NT2/D1 (cell line): ENCODE measurements at regions not wholly inside any gene's neighbourhood (a gene's known extent, or its start where the extent isn't known, plus 50 kb on each side); places are given as distances from the start of the nearest gene placed in this dataset.

Experiments used
- SUZ12 ChIP-seq: IDR thresholded peaks from 2 replicates; pipeline ENCODE4 v1.6.1; 2011; ENCODE audit not compliant: insufficient read length, insufficient read depth; ENCODE audit errors: extremely low read depth
- YY1 ChIP-seq: IDR thresholded peaks from 2 replicates; pipeline ENCODE4 v1.6.1; 2011; ENCODE audit not compliant: insufficient read length, insufficient read depth
- ZNF274 ChIP-seq: IDR thresholded peaks from 2 replicates; pipeline ENCODE4 v1.6.1; 2011; ENCODE audit warnings: mild to moderate bottlenecking, low read depth, low read length

DNA sequence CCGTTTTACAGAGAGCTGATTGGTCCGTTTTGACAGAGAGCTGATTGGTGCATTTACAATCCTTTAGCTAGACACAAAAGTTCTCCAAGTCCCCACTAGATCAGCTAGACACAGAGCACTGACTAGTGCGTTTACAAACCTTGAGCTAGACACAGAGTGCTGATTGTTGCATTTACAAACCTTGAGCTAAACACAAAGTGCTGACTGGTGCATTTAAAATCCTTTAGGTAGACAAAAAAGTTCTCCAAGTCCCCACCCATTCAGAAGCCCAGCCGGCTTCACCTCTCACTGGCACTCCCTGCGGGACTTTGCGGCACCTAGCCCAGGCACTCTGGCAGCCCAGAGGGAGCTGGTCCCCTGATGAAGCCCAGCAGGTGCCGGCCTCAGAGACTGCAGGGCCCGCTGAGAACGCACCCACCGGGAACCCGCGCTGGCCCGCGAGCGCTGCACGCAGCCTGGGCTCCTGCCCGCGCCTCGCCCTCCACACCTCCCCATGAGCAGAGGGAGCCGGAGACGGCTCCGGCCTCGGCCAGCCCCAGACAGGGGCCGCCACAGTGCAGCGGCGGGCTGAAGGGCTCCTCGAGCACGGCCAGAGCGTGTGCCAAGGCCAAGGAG is 508.1 kb upstream of the CHAC2 start:
- TF ChIP-seq SUZ12 (no peak), YY1 (no peak), ZNF274 (no peak)
